BLaER1 (cell line): ENCODE measurements at regions not wholly inside any gene's neighbourhood (a gene's known extent, or its start where the extent isn't known, plus 50 kb on each side); places are given as distances from the start of the nearest gene placed in this dataset.

Experiments
- H3K27ac ChIP-seq: shearing (Covaris generic); formaldehyde crosslinking; 2 replicates; pipeline ENCODE4 v1.8.1; 2022
- H3K27me3 ChIP-seq: shearing (Covaris generic); formaldehyde crosslinking; 2 replicates; pipeline ENCODE4 v1.8.1; 2022
- H3K36me3 ChIP-seq: shearing (Covaris generic); formaldehyde crosslinking; 2 replicates; pipeline ENCODE4 v1.8.1; 2022
- H3K4me1 ChIP-seq: shearing (Covaris generic); formaldehyde crosslinking; 2 replicates; pipeline ENCODE4 v1.8.1; 2022
- H3K4me2 ChIP-seq: shearing (Covaris generic); formaldehyde crosslinking; 2 replicates; pipeline ENCODE4 v1.8.1; 2022
- H3K4me3 ChIP-seq: shearing (Covaris generic); formaldehyde crosslinking; 2 replicates; pipeline ENCODE4 v1.8.1; 2022
- H3K9ac ChIP-seq: shearing (Covaris generic); formaldehyde crosslinking; 2 replicates; pipeline ENCODE4 v1.8.1; 2022
- H3K9me3 ChIP-seq: shearing (Covaris generic); formaldehyde crosslinking; 2 replicates; pipeline ENCODE4 v1.8.1; 2022
- H4K20me1 ChIP-seq: shearing (Covaris generic); formaldehyde crosslinking; 2 replicates; pipeline ENCODE4 v1.8.1; 2022
- Cebpa-rat ChIP-seq: shearing (Covaris generic); IDR thresholded peaks from 2 replicates; pipeline ENCODE4 v1.8.1; 2022

DNA sequence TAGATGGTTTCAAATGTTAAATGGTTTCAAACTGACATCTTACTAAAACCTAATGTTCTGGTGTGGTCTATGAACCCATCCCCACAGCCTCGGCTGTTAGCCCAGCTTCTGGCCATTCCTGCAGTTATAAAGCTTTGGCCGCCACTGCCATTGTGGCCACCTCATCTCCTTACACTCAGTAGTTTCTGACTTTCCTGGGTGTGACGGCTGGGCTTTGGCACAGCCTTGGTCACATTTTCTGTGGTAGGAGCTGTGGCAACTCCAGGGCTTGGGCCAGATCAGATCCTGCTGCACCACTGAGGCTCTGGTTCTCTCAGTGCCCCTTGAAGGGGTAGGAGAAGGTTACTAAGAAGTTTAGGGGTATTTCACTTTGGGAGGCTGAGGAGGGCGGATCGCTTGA is 84.2 kb upstream of the STXBP6 start:
- Histone ChIP-seq H3K4me2 (no peak overlapping the region), H3K27me3 (no peaks in the 10 kb centered on the region), H3K4me3 (no peak overlapping the region), H4K20me1 (no peaks in the 10 kb centered on the region), H3K27ac (no peak overlapping the region), H3K36me3 (no peaks in the 10 kb centered on the region), H3K9me3 (no peaks in the 10 kb centered on the region), H3K9ac (no peak overlapping the region), H3K4me1 (0 out of 2 replicates have a peak, but pooled peaks cover 5% of the 10 kb centered on the region)
- TF ChIP-seq Cebpa-rat, result no peak

DNA sequence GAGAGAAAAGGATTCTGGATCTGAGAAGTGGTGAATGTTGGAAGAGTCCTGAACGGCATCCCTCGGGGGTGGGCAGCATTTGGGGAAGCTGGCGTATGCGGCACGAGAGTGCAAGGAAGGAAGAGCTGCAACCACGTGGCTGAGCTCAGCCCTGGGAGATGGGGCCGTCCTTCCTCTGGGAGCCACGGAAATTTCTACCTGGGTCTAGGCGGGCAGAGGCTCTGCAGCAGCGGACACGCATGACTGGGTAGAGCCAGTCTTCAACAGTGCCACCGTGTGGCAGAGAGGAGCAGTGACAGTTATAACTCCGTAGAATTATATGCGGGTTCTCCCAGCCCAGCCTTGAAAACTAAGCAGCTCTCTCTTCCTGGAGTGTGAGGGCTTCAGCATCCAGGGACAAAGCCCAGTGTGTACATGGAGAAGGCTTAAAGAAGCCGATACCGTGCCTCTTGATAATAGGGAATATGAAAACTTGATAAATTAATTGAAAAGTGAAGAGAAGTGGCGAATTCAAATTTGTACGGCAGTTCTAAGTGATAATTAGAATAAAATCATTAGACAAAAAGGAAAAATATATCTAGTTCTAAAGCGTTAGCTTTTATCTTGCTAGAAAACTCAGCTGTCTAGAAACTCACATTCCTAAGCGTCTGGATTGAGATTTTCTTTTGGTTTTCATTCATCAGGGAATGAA is 82.9 kb upstream of the STXBP6 start:
- no peaks in the 10 kb centered on the region for H3K27me3 ChIP-seq
- H3K36me3 ChIP-seq, result no peaks in the 10 kb centered on the region
- no peak overlapping the region for H3K27ac ChIP-seq
- 0 out of 2 replicates have a peak, but pooled peaks cover 5% of the 10 kb centered on the region for H3K4me1 ChIP-seq
- H3K4me3 ChIP-seq, result no peak overlapping the region
- no peaks in the 10 kb centered on the region for H4K20me1 ChIP-seq
- H3K4me2 ChIP-seq, result peak overlapping the region; percentile 60
- no peaks in the 10 kb centered on the region for H3K9me3 ChIP-seq
- no peak overlapping the region for H3K9ac ChIP-seq
- TF ChIP-seq Cebpa-rat, result no peak

DNA sequence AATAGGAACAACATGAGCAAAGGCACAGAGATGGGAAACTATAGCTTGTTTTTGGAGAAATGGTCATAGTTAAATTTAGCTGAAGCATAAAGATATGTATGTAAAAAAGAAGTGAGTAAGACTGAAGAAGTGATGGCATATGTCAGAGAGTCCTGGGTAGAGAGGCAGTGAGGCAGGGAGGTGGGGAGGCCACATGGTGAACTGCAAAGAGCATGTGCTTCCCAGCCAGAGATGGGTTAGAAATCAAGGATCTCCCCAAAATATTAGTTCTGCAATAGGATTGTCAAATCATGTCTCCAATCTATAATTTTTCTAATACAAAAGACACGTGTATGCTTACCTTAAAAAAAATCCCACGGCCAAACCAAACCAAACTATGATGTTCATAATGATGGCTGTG is 82.1 kb upstream of the STXBP6 start:
- Histone ChIP-seq H3K4me2 (no peak overlapping the region), H3K9me3 (no peaks in the 10 kb centered on the region), H3K27me3 (no peaks in the 10 kb centered on the region), H3K4me1 (0 out of 2 replicates have a peak, but pooled peaks cover 5% of the 10 kb centered on the region), H3K4me3 (no peak overlapping the region), H3K36me3 (no peaks in the 10 kb centered on the region), H4K20me1 (no peaks in the 10 kb centered on the region), H3K9ac (no peak overlapping the region), H3K27ac (no peak overlapping the region)
- no peak for TF ChIP-seq Cebpa-rat

DNA sequence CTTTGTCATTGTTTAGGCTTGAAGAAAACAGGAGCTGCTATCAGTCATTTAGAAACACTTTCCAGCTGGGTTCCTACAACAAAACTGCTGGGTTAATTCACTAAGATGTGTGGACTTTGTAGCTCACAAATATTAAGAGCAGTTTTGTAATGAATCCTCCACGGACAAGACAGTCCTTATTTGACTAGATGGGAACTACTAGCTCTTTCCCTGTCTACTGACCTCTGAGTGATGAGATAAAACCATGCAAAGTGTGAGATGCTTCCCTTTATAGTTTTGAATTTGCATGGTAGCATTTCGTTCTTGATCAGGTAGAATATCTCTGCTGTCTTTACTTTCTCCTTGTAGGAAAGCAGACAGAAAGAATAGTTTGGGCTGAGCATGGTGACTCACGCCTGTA is 72.9 kb upstream of the STXBP6 start:
- Histone ChIP-seq H3K36me3 (no peaks in the 10 kb centered on the region), H3K4me3 (no peak overlapping the region), H3K27ac (no peak overlapping the region), H3K9me3 (no peaks in the 10 kb centered on the region), H3K4me2 (no peak overlapping the region), H4K20me1 (no peaks in the 10 kb centered on the region), H3K27me3 (no peaks in the 10 kb centered on the region), H3K9ac (no peak overlapping the region), H3K4me1 (no peaks in the 10 kb centered on the region)
- TF ChIP-seq Cebpa-rat, result no peak

DNA sequence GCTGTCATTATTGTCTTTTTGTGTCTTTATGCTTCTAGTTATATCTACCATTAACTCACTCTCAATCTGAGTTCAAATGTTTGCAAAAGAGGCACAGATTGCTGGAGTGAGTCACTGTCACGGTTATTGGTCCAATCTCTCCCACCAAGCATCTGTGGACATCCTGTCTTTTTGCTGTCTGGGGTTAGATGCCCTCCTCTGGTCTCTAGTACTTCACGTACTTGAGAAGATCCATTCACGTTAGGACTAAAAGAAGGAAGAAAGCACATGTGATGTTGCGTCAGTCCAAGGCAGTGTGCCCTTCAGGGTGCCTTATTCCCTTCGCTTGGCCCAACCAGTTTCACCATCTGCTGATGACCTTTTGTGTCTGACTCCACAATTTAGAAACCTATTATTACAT is 72.3 kb upstream of the STXBP6 start:
- H3K27ac ChIP-seq, result no peak overlapping the region
- no peaks in the 10 kb centered on the region for H3K36me3 ChIP-seq
- H3K4me2 ChIP-seq, result no peak overlapping the region
- H3K4me1 ChIP-seq, result no peaks in the 10 kb centered on the region
- H4K20me1 ChIP-seq, result no peaks in the 10 kb centered on the region
- no peaks in the 10 kb centered on the region for H3K9me3 ChIP-seq
- H3K4me3 ChIP-seq, result no peak overlapping the region
- no peaks in the 10 kb centered on the region for H3K27me3 ChIP-seq
- TF ChIP-seq Cebpa-rat, result no peak
- no peak overlapping the region for H3K9ac ChIP-seq

DNA sequence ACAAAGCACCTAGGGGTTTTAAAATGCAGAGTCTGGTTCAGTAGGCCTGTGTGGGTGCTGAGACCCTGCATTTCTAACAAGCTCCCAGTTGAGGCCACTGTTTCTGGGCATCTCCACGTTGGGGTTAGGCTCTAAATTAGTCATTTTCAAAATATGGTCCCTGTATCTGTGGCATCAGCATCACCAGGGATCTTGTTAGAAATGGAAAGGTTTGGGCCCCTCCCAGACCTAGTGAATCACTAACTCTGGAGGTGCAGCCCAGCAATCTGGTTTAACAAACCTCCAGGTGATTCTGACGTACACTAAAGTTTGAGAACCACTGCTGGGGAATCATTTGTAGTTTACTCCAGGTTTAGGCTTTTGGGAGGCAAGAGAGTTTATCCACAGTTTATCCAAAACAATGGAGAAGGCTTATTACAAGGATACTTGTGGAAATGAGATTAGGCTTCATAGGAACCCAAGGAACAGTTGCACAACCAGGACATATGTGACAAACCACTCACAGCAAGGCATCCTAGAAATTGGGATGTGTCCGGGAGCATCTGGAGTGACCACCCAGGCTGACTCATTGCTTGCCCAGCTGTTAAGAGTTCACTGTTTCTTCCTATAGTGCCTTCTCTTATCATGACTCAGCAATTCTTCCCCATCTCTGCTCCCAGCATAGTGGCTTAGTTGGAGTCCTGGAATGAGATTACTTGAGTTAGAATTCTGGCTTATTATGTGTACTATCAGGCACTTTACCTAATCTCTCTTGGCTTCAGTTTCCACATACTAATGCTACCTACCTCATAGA is 71.6 kb upstream of the STXBP6 start:
- H4K20me1 ChIP-seq, result no peaks in the 10 kb centered on the region
- H3K4me3 ChIP-seq, result no peak overlapping the region
- no peaks in the 10 kb centered on the region for H3K36me3 ChIP-seq

DNA sequence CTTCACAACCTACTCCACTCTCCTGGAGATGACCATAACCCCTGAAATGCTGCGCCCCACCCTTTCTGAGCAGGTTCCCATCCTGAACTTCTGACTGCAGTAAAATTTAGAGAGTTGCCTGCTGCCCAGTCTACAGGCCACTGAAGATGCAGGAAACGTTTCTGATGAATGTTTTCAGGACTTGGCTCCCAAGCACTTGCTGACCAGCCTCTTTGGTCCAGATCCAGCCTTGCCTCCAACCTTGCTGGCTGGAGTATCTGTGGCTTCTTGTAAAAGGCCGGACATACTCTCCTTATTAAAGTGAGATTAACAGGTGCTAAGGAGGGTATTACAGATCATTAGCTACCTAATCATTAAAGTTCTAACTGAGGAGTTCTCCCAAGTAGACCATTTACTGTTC is 70.3 kb upstream of the STXBP6 start:
- Histone ChIP-seq H3K9ac (no peak overlapping the region), H3K36me3 (no peaks in the 10 kb centered on the region), H3K4me1 (no peaks in the 10 kb centered on the region), H3K4me2 (no peak overlapping the region), H3K27me3 (no peaks in the 10 kb centered on the region), H4K20me1 (no peaks in the 10 kb centered on the region), H3K9me3 (no peaks in the 10 kb centered on the region), H3K27ac (no peak overlapping the region), H3K4me3 (no peak overlapping the region)
- no peak for TF ChIP-seq Cebpa-rat

More for the DNA sequence above, 71.6 kb upstream of the STXBP6 start:
- no peak for TF ChIP-seq Cebpa-rat
- H3K4me2 ChIP-seq, result no peak overlapping the region
- H3K27me3 ChIP-seq, result no peaks in the 10 kb centered on the region
- H3K27ac ChIP-seq, result no peak overlapping the region
- H3K9me3 ChIP-seq, result no peaks in the 10 kb centered on the region
- H3K4me1 ChIP-seq, result no peaks in the 10 kb centered on the region
- no peak overlapping the region for H3K9ac ChIP-seq

DNA sequence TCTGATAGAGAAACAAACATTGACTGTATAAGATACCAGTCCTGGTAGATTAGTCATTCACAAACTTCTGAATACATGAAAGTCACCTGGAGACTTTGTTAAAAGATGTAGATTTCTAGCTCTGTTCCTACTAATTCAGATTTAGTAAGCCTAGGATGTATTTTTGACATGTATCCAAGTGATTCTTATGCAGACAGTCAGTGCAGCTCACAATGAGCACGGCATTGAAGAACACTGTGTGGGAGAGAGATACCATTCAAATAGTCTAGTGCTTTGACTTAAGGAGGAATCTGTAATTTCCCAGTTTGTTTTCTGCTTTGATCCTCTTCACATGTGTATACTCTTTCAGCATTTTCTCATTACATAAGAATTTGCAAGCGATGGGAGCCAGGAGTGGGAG is 68.7 kb upstream of the STXBP6 start:
- no peaks in the 10 kb centered on the region for H3K36me3 ChIP-seq
- TF ChIP-seq Cebpa-rat, result no peak
- no peak overlapping the region for H3K27ac ChIP-seq
- no peaks in the 10 kb centered on the region for H3K4me1 ChIP-seq
- H4K20me1 ChIP-seq, result no peaks in the 10 kb centered on the region
- no peaks in the 10 kb centered on the region for H3K27me3 ChIP-seq
- H3K9me3 ChIP-seq, result no peaks in the 10 kb centered on the region
- H3K4me2 ChIP-seq, result no peak overlapping the region
- no peak overlapping the region for H3K4me3 ChIP-seq
- no peak overlapping the region for H3K9ac ChIP-seq

DNA sequence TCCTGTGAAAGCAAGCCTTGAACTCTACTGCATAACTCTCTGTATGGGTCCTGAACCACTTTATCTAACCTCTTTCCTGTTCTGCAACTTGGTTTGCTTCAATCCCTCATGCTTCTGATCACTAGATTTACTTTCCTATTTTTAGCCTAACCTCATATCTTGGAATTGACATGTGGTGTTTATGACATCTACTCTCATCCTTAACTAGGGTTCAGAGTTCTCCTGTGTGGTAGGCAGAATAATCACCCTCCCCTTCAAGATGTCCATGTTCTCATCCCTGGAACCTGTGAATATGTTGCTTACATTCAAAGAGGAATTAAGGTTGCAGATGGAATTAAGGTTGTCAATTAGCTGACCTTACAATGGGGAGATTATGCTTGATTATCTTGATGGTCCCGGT is 67.4 kb upstream of the STXBP6 start:
- no peak overlapping the region for H3K9ac ChIP-seq
- no peak overlapping the region for H3K27ac ChIP-seq
- H4K20me1 ChIP-seq, result no peaks in the 10 kb centered on the region
- H3K36me3 ChIP-seq, result no peaks in the 10 kb centered on the region
- no peak for TF ChIP-seq Cebpa-rat
- no peak overlapping the region for H3K4me2 ChIP-seq
- no peaks in the 10 kb centered on the region for H3K27me3 ChIP-seq
- no peaks in the 10 kb centered on the region for H3K9me3 ChIP-seq
- no peaks in the 10 kb centered on the region for H3K4me1 ChIP-seq
- no peak overlapping the region for H3K4me3 ChIP-seq

DNA sequence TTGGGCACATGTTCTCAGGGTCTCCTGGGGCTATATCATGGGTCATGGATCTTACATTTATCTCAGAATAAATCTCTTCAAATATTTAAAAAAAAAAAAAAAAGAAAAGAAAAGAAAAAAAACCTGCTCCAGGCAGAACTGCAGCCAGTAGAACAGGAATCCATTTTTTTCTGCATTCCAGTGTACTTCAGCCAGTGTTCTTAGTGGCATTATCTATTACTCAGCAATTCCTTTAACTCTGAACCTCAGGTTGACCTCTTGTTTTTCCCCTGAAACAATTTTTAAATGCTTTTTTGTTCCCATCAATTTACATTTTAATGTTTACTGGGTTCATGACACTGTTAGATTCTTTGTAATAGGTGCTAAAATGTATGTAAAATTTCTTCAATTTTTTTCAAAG is 66.7 kb upstream of the STXBP6 start:
- Histone ChIP-seq H3K27ac (no peak overlapping the region), H3K9me3 (no peaks in the 10 kb centered on the region), H3K9ac (no peak overlapping the region), H3K27me3 (no peaks in the 10 kb centered on the region), H3K36me3 (no peaks in the 10 kb centered on the region), H4K20me1 (no peaks in the 10 kb centered on the region), H3K4me1 (no peaks in the 10 kb centered on the region), H3K4me2 (no peak overlapping the region), H3K4me3 (no peak overlapping the region)
- TF ChIP-seq Cebpa-rat, result no peak
